ENCODE measurements at regions not wholly inside any gene's neighbourhood (a gene's known extent, or its start where the extent isn't known, plus 50 kb on each side); places are given as distances from the start of the nearest gene placed in this dataset.

GRCh38 chr20:60352596-60352995, 394.4 kb downstream of the CDH26 start:
- no peaks in the 10 kb centered on the region for H3K36me3 ChIP-seq (ENCODE audit: control insufficient read depth in 2 of 4, insufficient read depth in 4 of 4, low read length in 3 of 4)
- H3K4ac ChIP-seq (replicated peaks; ENCODE audit: insufficient read length, low read depth, low read length): peak overlapping the region; percentile 14
- no peak overlapping the region for H4K91ac ChIP-seq (replicated peaks; ENCODE audit: insufficient read length, low read length)
- H3K4me3 ChIP-seq (ENCODE audit: extremely low read depth in 1 of 4, insufficient read depth in 2 of 4, low read depth in 3 of 4, low read length in 4 of 4): no peak overlapping the region
- H2AK5ac ChIP-seq (ENCODE audit: low read depth, low read length): no peak overlapping the region
- no peak overlapping the region for H2AFZ ChIP-seq (ENCODE audit: low read length)
- no peaks in the 10 kb centered on the region for H3K79me1 ChIP-seq (ENCODE audit: low read depth, low read length)
- no peak overlapping the region for H3K56ac ChIP-seq (replicated peaks; ENCODE audit: insufficient read length, low read depth, low read length)
- DNase-seq (ENCODE audit: low read depth in 1 of 2, low spot score in 2 of 2) (no peak), FAIRE-seq (no peak)
- no peak overlapping the region for H2BK5ac ChIP-seq (ENCODE audit: low read depth, low read length)
- no peak overlapping the region for H4K8ac ChIP-seq (ENCODE audit: extremely low read depth, insufficient read depth, low read length)
- no peak overlapping the region for H3K18ac ChIP-seq (ENCODE audit: extremely low read depth, low read length)
- no peaks in the 10 kb centered on the region for H3K4me1 ChIP-seq (replicated peaks in 1 of 4; ENCODE audit: control insufficient read depth in 3 of 4, insufficient read depth in 4 of 4, low read length in 3 of 4)
- no peak overlapping the region for H3K9ac ChIP-seq (replicated peaks in 1 of 4; ENCODE audit: extremely low read depth in 1 of 4, low read depth in 3 of 4, low read length in 3 of 4)
- H4K5ac ChIP-seq (ENCODE audit: insufficient read length, low read depth, low read length): no peak overlapping the region
- CTCF ChIA-PET (ENCODE audit: partially characterized antibody): no interaction called here
- no peaks in the 10 kb centered on the region for H3K23me2 ChIP-seq (ENCODE audit: low read depth, low read length)
- POLR2A ChIA-PET (ENCODE audit: partially characterized antibody): no interaction called here
- H2BK120ac ChIP-seq (replicated peaks; ENCODE audit: low read depth, low read length): no peak overlapping the region
- H3K14ac ChIP-seq (ENCODE audit: insufficient read length): no peak overlapping the region
- no peaks in the 10 kb centered on the region for H4K20me1 ChIP-seq (replicated peaks in 1 of 2; ENCODE audit: control insufficient read depth in 1 of 2, insufficient read depth in 2 of 2, low read length in 2 of 2)
- 79% methylated on average over 6 of the region's 6 CpGs; no CpG with 5 or more reads in 1 of the 2 experiments for WGBS, 2 experiments (ENCODE audit: extremely low coverage in 1 of 2, insufficient coverage in 1 of 2, insufficient read length in 1 of 2, insufficient replicate concordance in 2 of 2, low coverage in 1 of 2, low lambda C conversion rate in 2 of 2, missing lambda C conversion rate in 1 of 2)
- H3K27me3 ChIP-seq (replicated peaks in 1 of 4; ENCODE audit: control insufficient read depth in 3 of 4, extremely low read depth in 1 of 4, insufficient read depth in 3 of 4, low read length in 3 of 4): no peaks in the 10 kb centered on the region; a peak in 1 of 7 replicates
- H3K79me2 ChIP-seq (ENCODE audit: control insufficient read depth in 1 of 2, insufficient read depth in 2 of 2, low read length in 2 of 2): no peaks in the 10 kb centered on the region
- no peak overlapping the region for H2BK12ac ChIP-seq (ENCODE audit: low read depth, low read length)
- H2BK15ac ChIP-seq (ENCODE audit: low read length): no peak overlapping the region
- H3K9me3 ChIP-seq (ENCODE audit: insufficient read depth in 2 of 2, low read depth in 1 of 2, low read length in 1 of 2): peaks cover 3 to 9% of the 10 kb centered on the region in 2 experiments; a peak in 2 of 4 replicates
- H2BK20ac ChIP-seq (ENCODE audit: low read length): no peak overlapping the region
- H3K4me2 ChIP-seq (ENCODE audit: insufficient read depth in 1 of 2, low read depth in 2 of 2, low read length in 2 of 2): no peak overlapping the region
- no peak overlapping the region for H3K27ac ChIP-seq (ENCODE audit: low read depth, low read length)
- no peak overlapping the region for H3K23ac ChIP-seq (ENCODE audit: insufficient read length)
- TF ChIP-seq CHD2 (IDR thresholded peaks at IDR 0.05; ENCODE audit: low read length) (no peak), CHD1 (IDR thresholded peaks at IDR 0.05; ENCODE audit: low read depth, low read length) (no peak), CREB1 (IDR thresholded peaks at IDR 0.05) (no peak), HDAC6 (IDR thresholded peaks at IDR 0.05; ENCODE audit: low read depth, low read length) (no peak), ZNF274 (IDR thresholded peaks at IDR 0.05; ENCODE audit: borderline replicate concordance, extremely low read depth, low read length) (no peak), EZH2 (IDR thresholded peaks at IDR 0.05; ENCODE audit: low read depth, low read length, severe bottlenecking) (no peak), TCF12 (IDR thresholded peaks at IDR 0.05; ENCODE audit: low read depth, low read length) (no peak), TBP (IDR thresholded peaks at IDR 0.05; ENCODE audit: low read depth, low read length) (no peak), FOSL1 (IDR thresholded peaks at IDR 0.05; ENCODE audit: insufficient read depth, low read depth, low read length) (no peak), SAP30 (IDR thresholded peaks at IDR 0.05; ENCODE audit: insufficient read depth, insufficient replicate concordance, low read length) (no peak), POLR2A (IDR thresholded peaks at IDR 0.05; ENCODE audit: control extremely low read depth in 1 of 2, low read depth in 2 of 2, low read length in 2 of 2) (no peak), KDM4A (IDR thresholded peaks at IDR 0.05; ENCODE audit: low read depth, low read length, severe bottlenecking) (no peak), SUZ12 (IDR thresholded peaks at IDR 0.05; ENCODE audit: low read length) (no peak), YY1 (IDR thresholded peaks at IDR 0.05; ENCODE audit: low read depth, low read length) (no peak), KDM1A (IDR thresholded peaks at IDR 0.05; ENCODE audit: borderline replicate concordance, low read length) (no peak), JUN (IDR thresholded peaks at IDR 0.05; ENCODE audit: low read depth, low read length) (no peak), MAFK (IDR thresholded peaks at IDR 0.05; ENCODE audit: low read depth, low read length) (no peak)

Data from H1 (cell line).